Breast epithelium (tissue), 3 donors: ENCODE measurements at regions not wholly inside any gene's neighbourhood (a gene's known extent, or its start where the extent isn't known, plus 50 kb on each side); places are given as distances from the start of the nearest gene placed in this dataset.

Source experiments
- CTCF ChIP-seq, 3 donors: fragments of 450-650 bp; IDR thresholded peaks; one replicate each; pipeline ENCODE4 v1.5.1; 2016 to 2017; ENCODE audit warnings: antibody characterized with exemption in 3 of 3, mild to moderate bottlenecking in 3 of 3, moderate library complexity in 3 of 3
- POLR2A ChIP-seq: fragments of 450-650 bp; IDR thresholded peaks from one replicate; pipeline ENCODE4 v1.6.1; 2016; ENCODE audit warnings: antibody characterized with exemption, mild to moderate bottlenecking, moderate library complexity

DNA sequence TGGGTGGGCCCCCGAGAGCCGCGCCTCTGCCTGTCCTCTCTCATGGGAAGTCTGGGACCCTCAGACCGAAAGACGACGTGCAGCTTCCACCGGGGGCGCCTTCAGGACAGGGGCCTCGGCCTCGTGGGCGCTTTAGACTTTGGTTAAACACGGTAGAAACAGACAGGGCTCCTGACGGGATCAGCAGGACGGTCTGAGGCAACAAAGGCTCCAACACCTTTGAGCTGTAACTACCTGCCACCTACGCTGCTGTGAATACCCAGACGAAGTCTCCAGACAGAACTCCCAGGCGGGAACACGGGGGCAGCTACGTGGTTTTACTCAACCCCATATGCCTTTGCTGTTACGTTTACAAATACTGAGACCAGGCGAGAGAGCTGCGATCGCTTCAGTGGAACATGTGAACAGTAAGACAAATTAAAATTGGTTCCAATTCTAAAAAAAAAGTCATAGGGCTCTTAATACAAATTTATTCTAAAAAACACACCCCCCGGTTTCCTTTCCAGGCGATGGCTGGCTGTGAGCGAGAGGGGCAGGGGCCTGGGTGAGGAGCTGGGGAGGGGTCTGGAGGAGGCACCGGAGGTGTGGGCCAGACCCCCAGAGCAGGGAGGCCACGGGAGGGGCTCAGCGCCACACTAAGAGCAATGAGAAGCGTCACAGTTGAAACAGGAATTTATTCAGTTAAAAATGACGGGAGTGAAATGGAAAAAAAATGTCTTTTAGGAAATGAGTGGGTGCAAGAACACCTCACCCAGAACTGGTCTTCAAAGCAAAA is 453.2 kb downstream of the QKI start:
- TF ChIP-seq POLR2A (no peak), CTCF (IDR thresholded peaks at IDR 0.05) (no peak)
